DMS 273 (cell line): ENCODE measurements at regions not wholly inside any gene's neighbourhood (a gene's known extent, or its start where the extent isn't known, plus 50 kb on each side); places are given as distances from the start of the nearest gene placed in this dataset.

Experiments used
- DNase-seq: peaks from one replicate; lab custom pipeline; 2025; ENCODE audit not compliant: unreplicated experiment; lab: John Stamatoyannopoulos, UW

DNA sequence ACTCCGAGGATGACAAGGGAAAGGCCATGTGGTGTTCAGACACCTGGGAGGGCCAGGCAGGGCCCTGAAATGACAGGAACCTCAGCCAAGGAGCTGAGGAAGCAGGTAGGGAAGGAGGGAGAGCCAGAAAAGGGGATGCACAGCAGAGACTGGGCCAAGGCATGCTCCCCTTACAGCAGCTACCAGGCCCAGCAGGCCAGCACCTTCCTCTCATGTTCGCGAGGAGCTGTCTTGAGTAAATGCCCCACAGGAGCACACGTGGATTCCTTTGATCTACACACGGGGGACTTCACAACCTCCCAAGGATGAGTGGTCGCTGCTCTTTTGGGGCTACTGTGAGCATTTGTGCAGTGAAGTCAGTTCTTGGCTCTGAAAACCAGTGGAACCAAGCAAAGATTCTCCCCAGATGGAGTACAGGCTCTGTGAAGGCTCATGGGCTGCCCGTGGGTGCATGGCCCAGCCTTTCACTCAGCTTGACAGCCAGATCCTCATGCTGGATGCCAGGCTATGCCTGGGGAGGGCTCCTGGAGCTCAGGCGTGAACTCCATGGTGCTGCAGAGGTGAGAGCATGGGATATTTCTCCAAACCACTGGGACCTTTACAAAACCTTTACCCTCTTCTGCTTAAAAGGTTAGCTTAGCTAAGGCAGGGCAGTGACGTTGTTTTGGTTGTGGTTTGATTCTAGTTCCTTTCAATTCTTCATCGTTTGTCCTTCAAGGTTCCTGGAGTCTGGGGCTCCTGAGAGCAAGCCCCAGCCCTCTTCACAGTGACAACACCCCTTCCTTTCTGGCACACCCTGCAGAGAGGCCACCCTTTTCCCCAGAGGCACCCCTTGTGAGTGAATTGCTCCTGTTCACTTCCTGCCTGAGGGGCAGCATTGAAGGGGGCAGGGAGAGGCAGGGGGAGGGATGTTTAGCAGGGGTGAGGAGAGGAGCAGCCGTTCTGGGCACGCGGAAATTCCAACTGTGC is 74.2 kb upstream of the ZPBP start:
- no peak for DNase-seq

GRCh38 chr7:50164559-50165170 is 71.6 kb upstream of the ZPBP start:
- no peak for DNase-seq

DNA sequence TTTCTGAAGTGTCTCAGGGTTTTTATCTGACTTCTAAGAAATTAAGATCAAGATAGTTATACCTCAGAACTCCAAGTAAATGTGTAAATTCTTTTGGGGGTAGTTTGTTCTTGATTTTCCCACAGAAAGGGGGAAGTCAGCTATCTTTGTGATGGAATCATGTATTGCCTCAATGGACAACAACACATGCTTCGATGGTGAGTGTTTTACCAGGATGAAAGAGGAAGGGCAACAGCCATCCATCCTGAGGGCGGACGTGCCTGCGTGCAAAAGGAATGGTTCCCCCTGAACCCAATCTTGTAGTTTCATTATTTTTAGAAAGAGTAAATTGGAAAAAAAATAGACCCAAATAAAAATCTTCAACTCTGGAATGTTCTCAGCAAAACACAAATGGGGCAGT is 67.2 kb upstream of the ZPBP start:
- no peak for DNase-seq

DNA sequence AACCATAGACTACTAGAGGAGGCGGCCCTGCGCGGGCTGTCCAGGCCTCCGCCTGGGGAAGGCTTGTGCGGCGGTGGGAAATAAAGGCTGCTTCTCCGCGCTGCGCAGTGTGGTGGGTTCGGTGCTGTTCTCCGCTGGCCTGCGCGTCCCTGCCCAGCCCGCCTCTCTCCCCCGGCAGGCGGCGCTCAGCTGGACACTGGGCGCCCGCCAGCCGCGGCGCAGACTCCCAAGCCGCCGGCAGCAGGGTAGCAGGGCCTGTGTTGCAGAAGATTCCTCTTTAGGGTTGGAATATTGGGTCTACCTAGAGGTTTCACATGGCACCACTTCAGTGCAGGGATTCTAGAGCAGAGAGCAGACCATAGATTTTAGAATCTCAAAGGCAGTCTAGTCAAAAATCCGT is 66.1 kb upstream of the ZPBP start:
- no peak for DNase-seq

DNA sequence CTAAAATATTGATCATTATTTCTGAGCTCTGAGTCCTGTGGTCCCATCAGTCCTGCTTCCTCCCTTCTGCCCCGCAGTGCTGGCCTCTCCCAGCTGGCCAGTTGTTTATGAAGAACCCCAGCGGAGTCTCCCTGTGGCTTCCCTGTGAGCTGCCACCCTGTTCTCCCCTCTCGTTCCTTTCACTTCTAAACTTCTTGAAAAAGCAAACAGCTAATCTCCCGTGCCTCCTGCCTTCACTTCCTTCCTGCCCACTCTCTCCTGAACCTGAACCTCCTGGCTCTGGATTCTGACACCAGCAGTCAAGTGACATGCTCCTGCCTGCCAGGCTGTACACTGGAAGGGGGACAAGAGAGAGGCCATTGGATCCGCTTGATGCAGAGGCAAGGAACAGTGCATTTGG is 63.7 kb upstream of the ZPBP start:
- DNase-seq: no peak

GRCh38 chr7:50156163-50156562 is 63.1 kb upstream of the ZPBP start:
- DNase-seq: no peak

GRCh38 chr7:50155755-50156154 is 62.7 kb upstream of the ZPBP start:
- no peak for DNase-seq

DNA sequence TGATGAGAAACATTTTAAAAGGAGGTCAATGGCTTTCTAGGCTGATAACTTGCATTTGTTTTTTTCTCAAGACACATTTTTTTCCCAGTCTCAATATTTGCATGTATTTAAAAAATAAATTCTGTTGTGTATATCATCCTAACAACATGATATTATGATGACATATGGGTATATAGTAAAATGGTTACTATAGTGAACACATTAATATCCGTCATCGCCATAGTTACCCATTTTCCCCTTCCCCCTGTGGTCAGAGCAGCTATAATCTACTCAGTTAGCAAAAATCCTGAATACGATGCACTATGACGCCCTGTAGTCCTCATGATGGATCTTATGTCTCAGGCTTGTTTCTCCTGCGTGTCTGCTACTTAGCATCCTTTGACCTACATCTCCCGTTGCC is 60.9 kb upstream of the ZPBP start:
- no peak for DNase-seq

DNA sequence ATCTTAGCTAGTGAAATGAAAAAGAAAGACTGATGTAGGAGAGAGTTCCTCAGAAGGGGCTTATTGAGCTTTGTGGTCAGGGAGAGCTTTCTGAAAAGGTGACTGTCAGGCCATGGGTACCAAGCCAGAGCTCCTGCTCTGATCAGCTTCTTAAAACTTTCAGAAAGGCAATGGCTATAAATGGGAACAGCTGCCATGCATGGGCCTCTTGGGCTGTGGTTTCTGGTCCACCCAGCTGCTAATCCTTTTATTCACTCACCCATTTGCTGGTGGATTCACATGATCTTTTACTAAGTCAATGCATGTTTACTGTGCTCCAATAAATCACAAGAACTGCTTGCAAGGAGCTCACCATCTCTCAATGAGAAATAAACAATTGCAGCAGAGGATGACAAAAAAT is 60.1 kb upstream of the ZPBP start:
- DNase-seq: no peak

GRCh38 chr7:50152486-50152885 is 59.4 kb upstream of the ZPBP start:
- DNase-seq: no peak

- no peak for DNase-seq
Measured at GRCh38 chr7:50151661-50152060, 58.6 kb upstream of the ZPBP start.

DNA sequence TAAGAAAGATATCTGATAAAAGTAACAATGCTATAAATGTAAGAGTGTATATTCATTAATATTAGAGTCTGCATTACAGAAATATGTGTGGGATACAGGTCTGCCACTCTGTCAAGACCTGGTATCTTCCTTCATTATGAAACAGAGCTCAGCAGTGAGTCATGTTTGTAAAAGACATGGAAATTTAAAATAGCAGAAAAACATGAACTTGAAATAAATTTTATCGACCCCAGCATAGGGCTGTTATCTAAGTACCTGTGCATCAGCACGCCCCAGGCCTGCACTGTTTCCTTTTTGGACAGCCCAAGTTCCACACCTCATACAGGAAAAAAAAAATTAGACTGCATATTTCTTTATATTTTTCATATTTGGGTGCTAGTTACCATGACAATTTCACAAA is 58.0 kb upstream of the ZPBP start:
- DNase-seq: no peak

- no peak for DNase-seq
Measured at GRCh38 chr7:50149369-50149768, 56.3 kb upstream of the ZPBP start.

GRCh38 chr7:50147951-50148808 is 55.1 kb upstream of the ZPBP start:
- DNase-seq: peak; percentile 53

DNA sequence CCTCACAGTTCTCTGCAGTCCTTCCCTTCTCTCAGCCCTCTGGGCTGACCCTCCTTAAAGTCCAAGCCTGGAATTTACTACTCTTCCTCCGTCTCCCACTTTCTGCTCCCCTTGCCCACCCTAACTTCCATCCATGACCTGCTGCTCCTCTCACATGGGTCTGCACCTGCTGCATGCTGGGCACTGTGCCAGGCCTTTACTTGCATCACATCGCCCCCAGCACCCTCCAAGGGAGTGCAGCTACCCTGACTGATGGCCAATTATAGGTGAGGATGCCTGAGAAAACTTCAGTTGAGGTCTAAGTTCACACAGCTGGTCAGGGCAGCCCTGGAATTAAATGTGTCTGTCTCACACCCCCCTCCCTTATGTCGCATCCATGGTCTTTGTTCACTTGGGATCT is 53.6 kb upstream of the ZPBP start:
- DNase-seq: peak; percentile 44

DNA sequence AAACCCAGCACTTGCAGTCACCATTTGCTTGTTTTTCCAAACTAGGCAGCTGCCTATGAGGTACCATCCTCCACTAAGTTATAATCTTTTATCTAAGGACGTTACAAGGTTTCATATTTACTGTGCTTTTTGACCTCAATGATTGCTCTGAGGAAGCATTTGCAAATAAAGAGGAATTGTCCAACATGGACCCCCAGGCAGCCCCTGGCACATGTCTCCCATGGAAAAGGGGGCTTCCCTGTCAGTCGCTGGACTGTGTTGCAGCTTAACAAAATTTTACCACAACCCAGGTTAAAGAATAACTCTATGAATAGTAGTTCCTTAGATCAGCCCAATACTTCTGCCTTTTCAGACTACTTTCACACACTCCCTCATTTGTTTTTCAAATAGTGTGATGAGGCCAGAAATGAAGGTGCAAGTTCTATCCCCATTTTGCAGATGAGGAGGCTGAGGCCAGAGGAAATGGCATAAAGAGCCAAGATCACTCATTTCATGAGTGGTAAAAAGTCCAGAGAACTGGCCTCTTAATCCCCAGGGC is 52.8 kb upstream of the ZPBP start:
- DNase-seq: no peak

- no peak for DNase-seq
Measured at GRCh38 chr7:50145226-50145625, 52.2 kb upstream of the ZPBP start.
